Natural killer cell (primary cell): ENCODE measurements at regions not wholly inside any gene's neighbourhood (a gene's known extent, or its start where the extent isn't known, plus 50 kb on each side); places are given as distances from the start of the nearest gene placed in this dataset.

Source experiments
- ATAC-seq, 3 donors: fragments of 150-1000 bp in 2 of 3; fragments of 200-7000 bp in 1 of 3; cut with Tn5 transposase; 1 replicate in 1 of 3; 2 replicates in 2 of 3; pipeline ENCODE4 v1.10.0; 2021; ENCODE audit warnings: mild to moderate bottlenecking in 2 of 3, moderate library complexity in 2 of 3
- DNase-seq, 2 donors: peaks; one replicate each; pipeline versions ENCODE4 v3.0.0 to v3.0.0-alpha.2; 2013 to 2021; ENCODE audit warnings: mixed read lengths in 1 of 2
- H3K27ac ChIP-seq: one replicate; pipeline ENCODE4 v1.5.1; 2013; ENCODE audit warnings: mild to moderate bottlenecking, low read length
- H3K27me3 ChIP-seq: one replicate; pipeline ENCODE4 v1.6.1; 2013; ENCODE audit warnings: low read length; ENCODE audit not compliant: control insufficient read depth, insufficient read depth
- H3K36me3 ChIP-seq: one replicate; pipeline ENCODE4 v1.6.1; 2013; ENCODE audit warnings: low read length; ENCODE audit not compliant: control insufficient read depth, insufficient read depth
- H3K4me1 ChIP-seq: one replicate; pipeline ENCODE4 v1.6.1; 2013; ENCODE audit warnings: low read length; ENCODE audit not compliant: control insufficient read depth, insufficient read depth
- H3K4me3 ChIP-seq: one replicate; pipeline ENCODE4 v1.5.1; 2013; ENCODE audit warnings: low read length
- H3K9me3 ChIP-seq: one replicate; pipeline ENCODE4 v1.6.1; 2013; ENCODE audit warnings: low read length; ENCODE audit not compliant: control insufficient read depth, insufficient read depth
- H3K27ac Mint-ChIP-seq, 2 donors: one replicate each; pipeline ENCODE4 v1.8.0; 2022; ENCODE audit warnings: mild to moderate bottlenecking in 2 of 2, mixed read lengths in 2 of 2, moderate library complexity in 1 of 2
- H3K27me3 Mint-ChIP-seq, 2 donors: one replicate each; pipeline ENCODE4 v1.8.0; 2022; ENCODE audit warnings: low read depth in 2 of 2, mixed read lengths in 2 of 2
- H3K36me3 Mint-ChIP-seq: one replicate; pipeline ENCODE4 v1.8.0; 2022; ENCODE audit warnings: mixed read lengths
- H3K4me1 Mint-ChIP-seq, 2 donors: one replicate each; pipeline ENCODE4 v1.8.0; 2022; ENCODE audit warnings: mixed read lengths in 2 of 2
- H3K4me3 Mint-ChIP-seq: one replicate; pipeline ENCODE4 v1.8.0; 2022; ENCODE audit warnings: mild to moderate bottlenecking, moderate library complexity, mixed read lengths
- H3K9me3 Mint-ChIP-seq, 2 donors: one replicate each; pipeline ENCODE4 v1.8.0; 2022; ENCODE audit warnings: mixed read lengths in 2 of 2
- WGBS: methylation state at CpG from one replicate; pipeline ENCODE4 v1.1.7; 2013; ENCODE audit warnings: missing lambda C conversion rate; ENCODE audit not compliant: insufficient coverage; 5-methylcytosine and 5-hydroxymethylcytosine counted together
- intact Hi-C: fragments of 100-400 bp; cut with micrococcal nuclease; formaldehyde crosslinking; loops from one replicate; pipeline ENCODE4 v1.14.2; 2022
- TF ChIP-seq, protein P1 (sequence below): fragments of 200-600 bp; IDR thresholded peaks from one replicate; pipeline ENCODE4 v1.8.0; 2022; ENCODE audit warnings: antibody characterized with exemption

DNA sequence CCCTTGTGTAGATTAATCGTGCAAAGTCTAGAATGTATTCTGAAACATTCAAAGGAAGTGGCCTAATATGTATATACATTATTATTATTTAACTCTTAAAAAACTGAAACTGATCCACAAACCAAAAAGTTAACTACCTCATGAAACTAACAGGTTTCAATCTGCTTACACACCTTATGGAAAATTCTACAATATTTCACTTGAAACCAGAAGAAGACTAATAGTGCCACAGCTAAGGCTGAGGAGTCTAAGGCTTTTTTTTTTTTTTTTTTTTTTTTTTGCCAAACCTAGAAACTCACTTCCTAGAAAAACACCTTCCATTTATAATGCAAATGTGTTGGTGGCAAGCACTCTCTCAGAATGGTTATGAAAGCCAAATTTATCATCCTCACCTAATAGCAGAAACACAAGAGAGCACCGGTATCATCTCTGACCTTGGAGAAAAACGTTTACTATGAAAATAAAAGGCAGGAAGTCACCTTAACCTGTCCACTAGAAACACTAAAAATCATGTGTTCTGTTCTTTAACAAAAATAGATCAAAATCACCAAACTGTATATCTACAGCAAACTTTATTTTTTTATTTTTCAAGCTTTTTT is 586.1 kb downstream of the FRK start:
- Mint-ChIP-seq H3K4me1 (no peaks in the 10 kb centered on the region), H3K27ac (no peak overlapping the region), H3K27me3 (no peaks in the 10 kb centered on the region), H3K36me3 (no peaks in the 10 kb centered on the region), H3K4me3 (no peak overlapping the region), H3K9me3 (peaks cover 20 to 22% of the 10 kb centered on the region in 2 donors)
- Histone ChIP-seq H3K9me3 (peaks cover 3% of the 10 kb centered on the region), H3K4me3 (no peak overlapping the region), H3K36me3 (no peaks in the 10 kb centered on the region), H3K27me3 (no peaks in the 10 kb centered on the region), H3K4me1 (no peaks in the 10 kb centered on the region), H3K27ac (no peak overlapping the region)
- no CpG with 5 or more reads among the region's 3 CpGs for WGBS
- no peak for DNase-seq
- TF ChIP-seq, protein P1, sequence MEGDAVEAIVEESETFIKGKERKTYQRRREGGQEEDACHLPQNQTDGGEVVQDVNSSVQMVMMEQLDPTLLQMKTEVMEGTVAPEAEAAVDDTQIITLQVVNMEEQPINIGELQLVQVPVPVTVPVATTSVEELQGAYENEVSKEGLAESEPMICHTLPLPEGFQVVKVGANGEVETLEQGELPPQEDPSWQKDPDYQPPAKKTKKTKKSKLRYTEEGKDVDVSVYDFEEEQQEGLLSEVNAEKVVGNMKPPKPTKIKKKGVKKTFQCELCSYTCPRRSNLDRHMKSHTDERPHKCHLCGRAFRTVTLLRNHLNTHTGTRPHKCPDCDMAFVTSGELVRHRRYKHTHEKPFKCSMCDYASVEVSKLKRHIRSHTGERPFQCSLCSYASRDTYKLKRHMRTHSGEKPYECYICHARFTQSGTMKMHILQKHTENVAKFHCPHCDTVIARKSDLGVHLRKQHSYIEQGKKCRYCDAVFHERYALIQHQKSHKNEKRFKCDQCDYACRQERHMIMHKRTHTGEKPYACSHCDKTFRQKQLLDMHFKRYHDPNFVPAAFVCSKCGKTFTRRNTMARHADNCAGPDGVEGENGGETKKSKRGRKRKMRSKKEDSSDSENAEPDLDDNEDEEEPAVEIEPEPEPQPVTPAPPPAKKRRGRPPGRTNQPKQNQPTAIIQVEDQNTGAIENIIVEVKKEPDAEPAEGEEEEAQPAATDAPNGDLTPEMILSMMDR: no peak
- intact Hi-C loops: no loop called here
- ATAC-seq: no peak

DNA sequence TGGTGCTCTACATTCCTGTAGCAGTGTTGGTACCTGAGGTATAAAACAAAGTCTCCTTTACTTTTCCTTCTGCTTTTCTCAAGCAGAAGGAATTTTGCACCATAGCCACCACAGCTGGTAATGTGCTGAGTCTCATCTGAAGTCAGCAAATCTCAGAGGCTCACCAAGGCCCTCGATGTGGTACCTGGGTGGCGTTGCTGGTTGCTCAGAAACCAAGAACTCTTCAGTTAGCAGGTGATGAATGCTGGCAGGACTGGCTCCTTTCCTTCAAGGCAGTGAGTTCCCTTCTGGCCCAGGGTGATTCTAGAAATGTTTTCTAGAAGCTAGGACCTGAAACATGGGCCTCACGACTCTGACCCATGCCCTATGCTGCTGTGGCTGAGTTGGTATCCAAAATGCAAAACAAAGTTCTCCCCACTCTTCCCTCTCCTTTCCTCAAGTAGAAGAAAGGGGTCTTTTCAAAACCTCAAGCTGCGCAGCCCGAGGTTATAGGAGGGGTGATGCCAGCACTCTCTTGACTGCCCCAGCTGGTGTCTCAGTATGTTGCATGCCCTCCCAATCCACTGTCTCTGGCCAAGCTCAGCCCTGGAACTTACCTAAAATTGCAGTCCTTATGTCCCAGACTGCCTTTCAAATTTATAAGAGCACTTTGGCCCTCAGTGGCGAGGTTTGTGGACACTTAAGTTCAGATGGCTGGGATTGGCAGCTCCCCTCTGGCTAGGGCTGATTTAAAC is 592.3 kb downstream of the FRK start:
- 78% methylated on average over 6 of the region's 6 CpGs for WGBS
- H3K36me3 Mint-ChIP-seq: no peaks in the 10 kb centered on the region
- H3K9me3 ChIP-seq: peaks cover 27% of the 10 kb centered on the region

DNA sequence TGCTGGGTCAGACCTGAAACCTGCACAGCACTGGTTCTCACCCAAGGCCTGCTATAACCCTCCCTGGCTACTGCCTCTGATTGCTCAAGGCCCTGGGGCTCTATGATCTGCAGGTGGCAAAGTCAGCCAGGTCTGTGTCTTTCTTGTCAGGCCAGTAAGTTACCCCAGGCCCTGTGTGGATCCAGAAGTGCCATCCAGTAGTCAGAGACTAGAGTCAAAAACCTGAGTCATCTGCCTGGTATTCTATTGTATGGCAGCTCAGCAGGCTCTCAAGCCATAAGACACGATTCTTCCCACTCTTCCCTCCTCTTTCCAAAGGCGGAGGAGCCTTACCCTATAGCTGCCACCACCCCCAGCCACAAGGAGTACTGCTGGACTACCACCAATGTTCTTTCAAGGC is 593.0 kb downstream of the FRK start:
- ATAC-seq: no peak
- H3K4me3 Mint-ChIP-seq: no peak overlapping the region
- intact Hi-C loops: no loop called here

More for the DNA sequence above, 592.3 kb downstream of the FRK start:
- Histone ChIP-seq H3K4me3 (no peak overlapping the region), H3K27me3 (no peaks in the 10 kb centered on the region), H3K36me3 (no peaks in the 10 kb centered on the region), H3K27ac (no peak overlapping the region), H3K4me1 (no peaks in the 10 kb centered on the region)
- no peaks in the 10 kb centered on the region for H3K4me1 Mint-ChIP-seq
- intact Hi-C loops: no loop called here
- no peak overlapping the region for H3K27ac Mint-ChIP-seq
- ATAC-seq (no peak), DNase-seq (no peak)
- TF ChIP-seq, protein P1: no peak
- H3K9me3 Mint-ChIP-seq: peaks cover 22 to 23% of the 10 kb centered on the region in 2 donors
- H3K27me3 Mint-ChIP-seq: no peaks in the 10 kb centered on the region
- H3K4me3 Mint-ChIP-seq: no peak overlapping the region

More for the DNA sequence above, 593.0 kb downstream of the FRK start:
- TF ChIP-seq, protein P1: no peak
- H3K9me3 ChIP-seq: peaks cover 27% of the 10 kb centered on the region
- no peaks in the 10 kb centered on the region for H3K36me3 ChIP-seq
- no peaks in the 10 kb centered on the region for H3K27me3 Mint-ChIP-seq
- no peak overlapping the region for H3K27ac ChIP-seq
- no peak overlapping the region for H3K4me3 ChIP-seq
- no peaks in the 10 kb centered on the region for H3K27me3 ChIP-seq
- H3K4me1 Mint-ChIP-seq: no peaks in the 10 kb centered on the region
- no peaks in the 10 kb centered on the region for H3K36me3 Mint-ChIP-seq
- no peaks in the 10 kb centered on the region for H3K4me1 ChIP-seq
- peaks cover 21 to 26% of the 10 kb centered on the region in 2 donors for H3K9me3 Mint-ChIP-seq
- 69% methylated on average over 2 of the region's 2 CpGs for WGBS
- no peak overlapping the region for H3K27ac Mint-ChIP-seq
- no peak for DNase-seq
